Central memory CD8-positive, alpha-beta T cell (primary cell): ENCODE measurements at regions not wholly inside any gene's neighbourhood (a gene's known extent, or its start where the extent isn't known, plus 50 kb on each side); places are given as distances from the start of the nearest gene placed in this dataset.
"Not testable (repeated sequence)": the region's sequence is repeated elsewhere in the genome, so short reads cannot be mapped to it uniquely, and the experiment has no call there.

Experiments used
- ATAC-seq: fragments of 150-1000 bp; cut with Tn5 transposase; replicated peaks from 2 replicates; pipeline ENCODE4 v1.10.0; 2022; ENCODE audit warnings: mild to moderate bottlenecking, moderate FRiP score, moderate number of reproducible peaks; ENCODE audit not compliant: poor library complexity, severe bottlenecking; ENCODE audit errors: extremely low read depth
- DNase-seq, 2 donors: peaks; one replicate each; pipeline ENCODE4 v3.0.0; 2021; ENCODE audit warnings: low spot score in 2 of 2
- H3K27ac Mint-ChIP-seq: one replicate; pipeline ENCODE4 v1.8.0; 2022; ENCODE audit warnings: low read depth, mild to moderate bottlenecking, moderate library complexity, mixed read lengths
- H3K27me3 Mint-ChIP-seq: one replicate; pipeline ENCODE4 v1.8.0; 2022; ENCODE audit warnings: mixed read lengths
- H3K36me3 Mint-ChIP-seq: one replicate; pipeline ENCODE4 v1.8.0; 2022; ENCODE audit warnings: mild to moderate bottlenecking, moderate library complexity, mixed read lengths; ENCODE audit not compliant: insufficient read depth
- H3K4me1 Mint-ChIP-seq: one replicate; pipeline ENCODE4 v1.8.0; 2022; ENCODE audit warnings: mixed read lengths
- H3K4me3 Mint-ChIP-seq: one replicate; pipeline ENCODE4 v1.8.0; 2022; ENCODE audit warnings: mild to moderate bottlenecking, moderate library complexity, mixed read lengths
- H3K9me3 Mint-ChIP-seq: one replicate; pipeline ENCODE4 v1.8.0; 2022; ENCODE audit warnings: mixed read lengths

DNA sequence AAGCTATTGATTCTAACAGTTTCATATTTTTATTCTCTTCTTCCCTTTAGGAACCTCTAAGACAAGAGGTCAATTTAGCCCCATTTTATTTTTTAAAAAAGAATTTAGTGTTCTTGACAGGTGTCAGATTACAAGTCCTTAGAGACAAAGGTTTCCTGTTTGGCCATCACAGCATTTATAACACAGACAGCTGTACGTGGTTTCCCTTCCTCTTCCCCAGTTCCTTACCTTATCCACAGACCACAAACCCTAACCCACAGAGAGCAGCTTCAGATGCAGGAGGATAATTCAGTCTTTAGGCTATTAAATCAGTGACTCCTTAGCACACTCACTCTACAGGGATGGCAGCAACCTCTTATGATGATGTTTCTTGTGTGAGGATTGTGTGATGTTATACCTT lies 1210.1 kb downstream of the DIAPH3 start:
- no peak for ATAC-seq
- no peak overlapping the region for H3K27ac Mint-ChIP-seq
- H3K4me3 Mint-ChIP-seq = no peak overlapping the region
- H3K27me3 Mint-ChIP-seq = no peaks in the 10 kb centered on the region
- DNase-seq = no peak
- no peaks in the 10 kb centered on the region for H3K36me3 Mint-ChIP-seq
- H3K9me3 Mint-ChIP-seq = peaks cover 20% of the 10 kb centered on the region
- H3K4me1 Mint-ChIP-seq = no peaks in the 10 kb centered on the region

DNA sequence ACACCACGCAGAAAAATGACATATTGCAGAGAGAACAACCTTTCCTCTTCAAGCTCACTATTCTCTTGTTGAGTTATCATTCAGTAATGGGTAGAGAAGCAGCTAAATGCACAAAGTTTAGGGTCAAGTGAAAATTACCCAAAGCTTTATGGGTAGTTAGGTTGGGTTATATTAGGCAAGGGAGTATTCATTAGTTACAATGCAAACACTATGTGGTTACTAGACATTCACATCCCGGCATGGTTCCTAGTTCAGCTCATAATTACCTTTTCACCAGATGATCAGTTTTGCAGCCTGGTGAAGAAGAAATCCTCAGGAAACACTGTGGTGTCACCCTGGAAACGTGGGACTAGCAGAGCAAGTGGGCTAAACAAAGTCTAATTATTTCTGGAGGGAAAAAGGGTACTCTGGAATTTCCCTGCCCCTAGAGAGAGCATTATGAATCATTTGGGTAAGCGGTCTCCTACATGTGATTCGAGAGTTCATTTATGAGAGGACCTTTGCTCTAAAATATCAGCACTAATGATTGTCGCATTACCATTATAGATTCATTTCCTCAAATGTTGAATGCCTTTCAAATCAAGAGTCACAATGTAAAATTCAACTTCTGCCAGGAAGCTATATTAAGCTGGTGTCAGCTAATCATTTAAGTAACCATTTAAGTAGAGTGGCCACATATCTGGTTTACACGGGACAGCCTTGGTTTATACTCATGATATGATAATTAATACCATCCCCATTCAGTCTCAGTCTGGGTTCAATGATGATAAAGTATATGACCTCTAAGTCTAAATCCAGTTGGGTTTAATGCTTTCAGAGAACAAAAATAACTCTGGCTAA lies 1208.0 kb downstream of the DIAPH3 start:
- ATAC-seq = no peak
- no peaks in the 10 kb centered on the region for H3K27me3 Mint-ChIP-seq

DNA sequence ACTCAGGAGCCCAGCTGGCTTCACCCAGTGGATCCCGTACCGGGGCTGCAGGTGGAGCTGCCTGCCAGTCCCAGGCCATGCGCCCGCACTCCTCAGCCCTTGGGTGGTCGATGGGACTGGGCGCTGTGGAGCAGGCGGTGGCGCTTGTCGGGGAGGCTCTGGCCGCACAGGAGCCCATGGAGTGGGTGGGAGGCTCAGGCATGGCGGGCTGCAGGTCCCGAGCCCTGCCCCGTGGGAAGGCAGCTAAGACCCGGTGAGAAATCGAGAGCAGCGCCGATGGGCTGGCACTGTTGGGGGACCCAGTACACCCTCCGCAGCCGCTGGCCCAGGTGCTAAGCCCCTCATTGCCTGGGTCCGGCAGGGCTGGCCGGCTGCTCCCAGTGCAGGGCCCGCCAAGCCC lies 1205.6 kb downstream of the DIAPH3 start:
- H3K4me1 Mint-ChIP-seq, H3K9me3 Mint-ChIP-seq, H3K4me3 Mint-ChIP-seq, H3K27me3 Mint-ChIP-seq, H3K27ac Mint-ChIP-seq, H3K36me3 Mint-ChIP-seq, DNase-seq, ATAC-seq: not testable (repeated sequence)

More for the DNA sequence above, 1208.0 kb downstream of the DIAPH3 start:
- H3K27ac Mint-ChIP-seq = no peak overlapping the region
- no peaks in the 10 kb centered on the region for H3K4me1 Mint-ChIP-seq
- DNase-seq = no peak
- H3K36me3 Mint-ChIP-seq = no peaks in the 10 kb centered on the region
- H3K4me3 Mint-ChIP-seq = no peak overlapping the region
- peaks cover 15% of the 10 kb centered on the region for H3K9me3 Mint-ChIP-seq

DNA sequence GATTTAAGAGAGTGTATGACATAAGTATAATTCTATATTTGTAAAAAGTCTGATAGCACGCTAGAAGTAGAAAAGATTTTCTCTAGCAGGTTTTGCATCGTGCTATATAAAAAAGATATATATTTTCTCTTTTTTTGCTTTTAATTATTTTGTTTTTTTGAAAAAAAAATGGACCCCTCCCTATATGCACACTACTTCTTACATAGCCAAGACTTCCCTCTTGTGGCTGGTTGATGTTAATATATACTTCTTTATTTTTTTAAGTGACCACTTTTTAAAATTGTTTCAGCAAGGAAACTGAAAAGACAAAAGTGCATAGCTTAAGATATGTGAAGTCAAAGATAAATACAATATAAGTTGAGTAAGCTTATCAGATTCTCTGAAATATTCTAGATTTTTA lies 1202.8 kb downstream of the DIAPH3 start:
- H3K4me3 Mint-ChIP-seq = no peak overlapping the region
- ATAC-seq = no peak
- DNase-seq = no peak
- H3K27ac Mint-ChIP-seq = no peak overlapping the region
- no peaks in the 10 kb centered on the region for H3K27me3 Mint-ChIP-seq
- no peaks in the 10 kb centered on the region for H3K4me1 Mint-ChIP-seq
- no peaks in the 10 kb centered on the region for H3K36me3 Mint-ChIP-seq
- no peaks in the 10 kb centered on the region for H3K9me3 Mint-ChIP-seq

DNA sequence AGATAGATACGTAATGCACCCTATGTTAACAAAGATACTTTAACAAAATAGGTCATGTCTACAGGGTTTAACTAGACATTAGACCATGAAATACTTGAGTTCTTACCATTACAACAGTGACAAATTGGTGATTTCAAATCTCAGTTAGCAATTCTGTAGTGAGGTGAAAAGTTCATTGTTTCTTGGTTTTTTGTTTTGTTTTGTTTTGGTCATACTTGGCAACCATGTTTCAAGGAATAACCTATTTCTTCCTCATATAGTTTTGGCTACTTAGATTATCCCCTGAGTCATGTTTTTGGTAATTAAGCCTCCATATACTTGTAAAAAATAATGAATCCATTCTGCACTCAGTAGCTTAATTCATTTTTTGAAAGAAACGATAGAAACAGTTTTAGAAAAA lies 1200.4 kb downstream of the DIAPH3 start:
- H3K36me3 Mint-ChIP-seq = no peaks in the 10 kb centered on the region
- DNase-seq = no peak
- H3K4me1 Mint-ChIP-seq = no peaks in the 10 kb centered on the region
- H3K4me3 Mint-ChIP-seq = no peak overlapping the region
- no peak overlapping the region for H3K27ac Mint-ChIP-seq
- peaks cover 4% of the 10 kb centered on the region for H3K9me3 Mint-ChIP-seq
- H3K27me3 Mint-ChIP-seq = no peaks in the 10 kb centered on the region
- no peak for ATAC-seq

DNA sequence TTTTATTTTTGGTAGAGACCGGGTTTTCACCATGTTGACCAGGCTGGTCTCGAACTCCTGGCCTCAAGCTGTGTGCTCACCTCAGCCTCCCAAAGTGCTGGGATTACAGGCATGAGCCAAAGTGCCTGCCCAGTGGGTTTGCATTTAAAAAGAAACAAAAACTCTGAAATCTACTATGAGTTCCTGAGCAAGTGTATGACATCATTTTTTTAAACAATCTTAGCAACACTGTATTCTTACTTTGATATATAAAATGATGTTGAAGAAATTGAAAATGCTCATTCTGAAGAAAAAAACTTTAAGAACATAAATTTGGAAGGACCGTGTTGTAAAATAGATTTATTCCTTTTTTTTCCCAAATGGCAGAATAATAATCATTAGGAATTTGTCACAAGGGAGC lies 1199.7 kb downstream of the DIAPH3 start:
- Mint-ChIP-seq H3K27me3 (no peaks in the 10 kb centered on the region), H3K36me3 (no peaks in the 10 kb centered on the region), H3K4me1 (no peaks in the 10 kb centered on the region), H3K4me3 (no peak overlapping the region), H3K9me3 (peaks cover 7% of the 10 kb centered on the region), H3K27ac (no peak overlapping the region)
- ATAC-seq (no peak), DNase-seq (no peak)

DNA sequence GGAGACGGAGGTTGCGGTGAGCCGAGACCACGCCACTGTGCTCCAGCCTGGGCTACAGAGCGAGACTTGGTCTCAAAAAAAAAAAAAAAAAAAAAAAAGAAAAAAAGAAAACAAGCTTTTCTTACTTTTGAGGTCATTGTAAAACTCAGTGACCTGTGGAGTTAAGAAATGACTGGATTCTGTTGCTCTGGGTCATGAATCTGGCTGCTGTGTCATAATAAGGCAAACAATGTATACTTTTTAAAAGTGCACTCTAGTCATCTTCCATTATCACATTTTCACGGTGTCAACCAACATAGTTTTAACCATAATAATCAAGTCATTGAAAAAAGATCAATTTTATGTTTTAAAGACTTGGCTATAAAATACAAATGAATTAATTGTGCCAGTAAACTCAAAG lies 1186.6 kb downstream of the DIAPH3 start:
- no peak overlapping the region for H3K27ac Mint-ChIP-seq
- DNase-seq (no peak), ATAC-seq (no peak)
- no peak overlapping the region for H3K4me3 Mint-ChIP-seq
- no peaks in the 10 kb centered on the region for H3K4me1 Mint-ChIP-seq
- H3K36me3 Mint-ChIP-seq = no peaks in the 10 kb centered on the region
- no peaks in the 10 kb centered on the region for H3K27me3 Mint-ChIP-seq
- peaks cover under 1% of the 10 kb centered on the region for H3K9me3 Mint-ChIP-seq

DNA sequence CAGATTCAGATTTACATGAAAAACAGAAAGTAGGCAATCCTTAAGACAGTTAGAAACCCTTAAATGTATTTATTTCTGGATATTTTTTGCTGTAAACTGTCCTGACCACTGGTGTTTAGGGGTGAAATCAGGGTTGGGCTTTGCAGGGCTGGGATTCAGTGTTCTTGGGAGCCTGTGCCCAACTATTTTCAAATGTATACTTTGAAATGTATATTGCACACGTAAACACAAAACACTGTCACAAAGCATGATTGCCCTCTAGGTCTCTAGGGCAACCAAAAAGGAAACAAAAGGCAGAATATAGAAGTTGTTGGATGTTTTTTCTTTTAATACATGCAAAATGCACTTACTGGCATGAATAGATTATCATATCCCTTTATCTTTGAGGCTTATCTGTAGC lies 1185.4 kb downstream of the DIAPH3 start:
- ATAC-seq = no peak
- no peak overlapping the region for H3K4me3 Mint-ChIP-seq
- H3K36me3 Mint-ChIP-seq = no peaks in the 10 kb centered on the region

DNA sequence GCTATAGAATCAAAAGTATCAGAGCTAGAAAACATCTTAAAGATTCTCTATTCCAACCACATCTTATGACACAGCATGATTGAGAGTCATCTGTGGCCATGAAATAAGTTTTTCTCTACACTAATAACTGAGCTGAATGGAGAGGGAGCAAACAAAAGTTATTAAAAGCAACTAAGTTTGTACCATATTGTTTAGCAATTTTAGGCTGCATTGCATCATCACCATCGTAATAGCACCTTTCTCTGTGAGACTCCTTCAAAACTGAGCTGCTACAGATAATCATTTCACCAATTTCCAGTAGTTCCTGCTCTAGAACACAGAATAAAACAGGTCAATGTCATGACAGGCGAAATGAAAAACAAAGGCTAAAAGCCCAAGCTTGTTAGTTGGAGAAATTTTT lies 1183.9 kb downstream of the DIAPH3 start:
- Mint-ChIP-seq H3K9me3 (peaks cover 12% of the 10 kb centered on the region), H3K27ac (no peak overlapping the region), H3K4me1 (no peaks in the 10 kb centered on the region), H3K36me3 (no peaks in the 10 kb centered on the region), H3K4me3 (no peak overlapping the region), H3K27me3 (no peaks in the 10 kb centered on the region)
- DNase-seq (no peak), ATAC-seq (no peak)

More for the DNA sequence above, 1185.4 kb downstream of the DIAPH3 start:
- Mint-ChIP-seq H3K27me3 (no peaks in the 10 kb centered on the region), H3K9me3 (peaks cover 8% of the 10 kb centered on the region), H3K4me1 (no peaks in the 10 kb centered on the region), H3K27ac (no peak overlapping the region)
- no peak for DNase-seq

DNA sequence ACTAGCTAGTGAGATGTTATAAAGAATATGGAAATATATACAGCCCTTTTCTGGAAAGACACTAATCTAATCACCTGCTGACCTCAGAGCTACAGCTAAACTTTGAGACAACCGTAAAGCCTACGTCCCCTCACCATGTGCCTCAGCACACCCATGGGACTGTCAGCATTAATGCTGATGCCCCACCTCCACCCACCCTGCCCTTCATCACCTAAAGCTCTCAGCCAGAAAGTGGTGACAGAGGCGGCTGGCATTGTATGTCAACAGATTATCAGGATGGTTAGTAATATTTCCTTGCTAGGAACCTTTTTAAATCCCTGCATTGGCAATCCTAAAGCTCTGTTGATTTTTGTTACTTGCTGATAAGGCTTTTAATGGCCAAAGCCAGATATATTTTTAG lies 1177.9 kb downstream of the DIAPH3 start:
- H3K4me1 Mint-ChIP-seq = no peaks in the 10 kb centered on the region
- H3K27me3 Mint-ChIP-seq = no peaks in the 10 kb centered on the region
- ATAC-seq (no peak), DNase-seq (no peak)
- H3K9me3 Mint-ChIP-seq = peaks cover 29% of the 10 kb centered on the region
- H3K4me3 Mint-ChIP-seq = no peak overlapping the region
- H3K36me3 Mint-ChIP-seq = no peaks in the 10 kb centered on the region
- H3K27ac Mint-ChIP-seq = no peak overlapping the region

DNA sequence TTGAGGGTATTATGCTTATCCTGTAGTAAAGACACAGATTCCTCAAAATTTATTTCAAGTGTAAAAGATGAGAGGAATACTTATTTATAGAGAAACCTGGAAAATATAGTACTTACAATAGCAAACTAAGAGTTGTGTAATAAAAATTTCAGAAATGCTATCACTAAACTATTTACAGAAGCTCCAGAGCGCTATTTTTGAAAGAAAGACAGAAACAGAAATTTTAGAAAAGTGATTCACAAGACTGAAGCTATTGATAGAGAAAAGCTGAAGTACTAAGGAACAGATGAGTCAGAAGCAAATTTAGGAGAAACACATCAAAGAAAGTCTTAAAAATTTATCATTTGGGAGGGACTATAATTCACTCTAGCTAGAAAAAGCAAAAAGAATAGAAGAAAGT lies 1174.2 kb downstream of the DIAPH3 start:
- no peak overlapping the region for H3K27ac Mint-ChIP-seq
- H3K9me3 Mint-ChIP-seq = peaks cover 25% of the 10 kb centered on the region
- H3K4me3 Mint-ChIP-seq = no peak overlapping the region
- no peaks in the 10 kb centered on the region for H3K4me1 Mint-ChIP-seq
- ATAC-seq (no peak), DNase-seq (no peak)
- no peaks in the 10 kb centered on the region for H3K36me3 Mint-ChIP-seq
- no peaks in the 10 kb centered on the region for H3K27me3 Mint-ChIP-seq

DNA sequence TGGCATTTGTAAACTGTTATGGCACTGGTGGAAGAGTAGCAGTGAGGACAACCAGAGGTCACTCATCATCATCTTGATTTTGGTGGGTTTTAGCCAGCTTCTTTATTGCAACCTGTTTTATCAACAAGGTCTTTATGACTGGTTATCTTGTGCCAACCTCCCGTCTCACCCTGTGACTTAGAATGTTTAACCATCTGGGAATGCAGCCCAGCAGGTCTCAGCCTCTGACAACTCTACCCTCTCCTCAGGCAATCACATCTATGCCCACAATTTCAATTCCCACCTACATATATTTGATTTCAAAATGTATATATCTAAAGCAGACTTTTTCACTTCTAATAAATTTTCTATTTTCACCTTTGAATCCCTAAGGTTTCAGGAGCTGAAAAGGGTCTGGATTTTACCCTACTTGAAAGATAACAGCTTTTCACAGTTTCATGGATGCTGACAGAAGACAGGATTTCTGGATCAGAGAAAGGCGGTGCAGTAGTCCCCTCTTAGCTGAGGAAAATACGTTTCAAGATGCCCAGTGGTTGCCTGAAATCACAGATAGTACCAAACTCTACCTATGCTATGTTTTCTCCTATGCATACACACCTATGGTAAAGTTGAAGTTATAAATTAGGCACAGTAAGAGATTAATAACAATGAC lies 1171.8 kb downstream of the DIAPH3 start:
- H3K27ac Mint-ChIP-seq = no peak overlapping the region
- H3K4me3 Mint-ChIP-seq = no peak overlapping the region
- peaks cover 13% of the 10 kb centered on the region for H3K9me3 Mint-ChIP-seq
- no peak for ATAC-seq
- no peak for DNase-seq
- H3K36me3 Mint-ChIP-seq = no peaks in the 10 kb centered on the region
- H3K27me3 Mint-ChIP-seq = no peaks in the 10 kb centered on the region
- no peaks in the 10 kb centered on the region for H3K4me1 Mint-ChIP-seq

DNA sequence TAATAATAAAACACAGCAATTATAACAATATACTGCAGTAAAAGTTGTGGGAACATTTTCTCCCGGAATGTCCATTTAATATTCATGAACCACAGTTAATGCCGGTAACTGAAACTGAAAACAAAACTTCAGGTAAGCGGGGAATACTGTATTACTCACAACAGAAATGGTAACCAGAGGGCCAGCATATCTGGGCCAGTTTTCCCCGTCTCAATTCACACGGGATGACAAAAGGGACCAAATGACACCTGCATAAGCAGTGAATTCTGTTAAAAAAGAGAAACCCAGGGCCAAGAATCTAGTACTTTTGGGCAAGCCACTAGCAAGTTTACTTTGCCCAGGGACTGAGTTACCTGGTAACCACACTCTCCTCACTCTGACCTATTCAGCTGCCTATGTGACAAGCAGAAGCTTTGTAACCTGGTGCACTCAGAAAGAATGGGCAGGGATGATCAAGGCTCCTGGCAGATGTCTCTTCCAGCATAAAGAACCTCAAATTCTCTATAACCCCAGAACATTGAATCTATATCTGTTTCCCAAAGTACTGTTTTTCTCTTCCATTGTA lies 1171.2 kb downstream of the DIAPH3 start:
- ATAC-seq (no peak), DNase-seq (no peak)
- Mint-ChIP-seq H3K4me1 (no peaks in the 10 kb centered on the region), H3K9me3 (peaks cover 12% of the 10 kb centered on the region), H3K36me3 (no peaks in the 10 kb centered on the region), H3K27ac (no peak overlapping the region), H3K4me3 (no peak overlapping the region), H3K27me3 (no peaks in the 10 kb centered on the region)
